SH-SY5Y (cell line): ENCODE measurements at regions not wholly inside any gene's neighbourhood (a gene's known extent, or its start where the extent isn't known, plus 50 kb on each side); places are given as distances from the start of the nearest gene placed in this dataset.

ENCODE experiments used
- GATA2 ChIP-seq: IDR thresholded peaks from 2 replicates; pipeline ENCODE4 v1.6.1; 2011; ENCODE audit warnings: mild to moderate bottlenecking, low read depth, low read length
- GATA3 ChIP-seq: IDR thresholded peaks from 2 replicates; pipeline ENCODE4 v1.6.1; 2011; ENCODE audit warnings: low read depth, mild to moderate bottlenecking, low read length, moderate library complexity

- no peak for TF ChIP-seq GATA2
- TF ChIP-seq GATA3 = no peak
Observed at GRCh38 chr3:182637350-182638110, 155.8 kb upstream of the ATP11B start.

- TF ChIP-seq GATA2 (no peak), GATA3 (no peak)
Observed at GRCh38 chr3:182644013-182644412, 149.3 kb upstream of the ATP11B start.

GRCh38 chr3:182644790-182645433 is 148.4 kb upstream of the ATP11B start:
- TF ChIP-seq GATA3 (no peak), GATA2 (no peak)

GRCh38 chr3:182650568-182651128 is 142.7 kb upstream of the ATP11B start:
- TF ChIP-seq GATA3 = no peak
- TF ChIP-seq GATA2 = no peak

- TF ChIP-seq GATA2 = no peak
Observed at GRCh38 chr3:182651461-182651860, 141.8 kb upstream of the ATP11B start.

- TF ChIP-seq GATA3 (no peak), GATA2 (no peak)
Observed at GRCh38 chr3:182668541-182668940, 124.8 kb upstream of the ATP11B start.

GRCh38 chr3:182668974-182669373 is 124.3 kb upstream of the ATP11B start:
- TF ChIP-seq GATA2 (no peak), GATA3 (no peak)

- TF ChIP-seq GATA2 (no peak), GATA3 (no peak)
Observed at GRCh38 chr3:182671541-182671940, 121.8 kb upstream of the ATP11B start.

GRCh38 chr3:182671942-182672341 is 121.4 kb upstream of the ATP11B start:
- TF ChIP-seq GATA3 (no peak), GATA2 (no peak)

- no peak for TF ChIP-seq GATA3
- TF ChIP-seq GATA2 = no peak
Observed at GRCh38 chr3:182673336-182673735, 120.0 kb upstream of the ATP11B start.

- no peak for TF ChIP-seq GATA3
- no peak for TF ChIP-seq GATA2
Observed at GRCh38 chr3:182682263-182683241, 110.8 kb upstream of the ATP11B start.

- no peak for TF ChIP-seq GATA2
- TF ChIP-seq GATA3 = no peak
Observed at GRCh38 chr3:182683453-182683852, 109.9 kb upstream of the ATP11B start.

GRCh38 chr3:182683858-182684257 is 109.4 kb upstream of the ATP11B start:
- TF ChIP-seq GATA2 = no peak
- TF ChIP-seq GATA3 = no peak

- TF ChIP-seq GATA2 = no peak
- no peak for TF ChIP-seq GATA3
Observed at GRCh38 chr3:182686033-182686886, 107.0 kb upstream of the ATP11B start.
